MCF 10A (cell line): ENCODE measurements at regions not wholly inside any gene's neighbourhood (a gene's known extent, or its start where the extent isn't known, plus 50 kb on each side); places are given as distances from the start of the nearest gene placed in this dataset.

ENCODE experiments used
- BruUV-seq: library from RNA; stranded (reverse); fragments of 400-500 nt; replicated peaks from 2 replicates; lab custom pipeline; 2021; lab: Mats Ljungman, UMichigan
- CTCF ChIA-PET: fragments of 300-600 bp; sonication (Branson Sonifier 250); formaldehyde crosslinking; extraction: SDS; loops from one replicate; lab custom pipeline; 2021; ENCODE audit warnings: antibody characterized with exemption, inconsistent platforms; lab: Yijun Ruan, JAX
- POLR2A ChIA-PET: fragments of 300-600, 350-650 bp; sonication (Branson Sonifier 250); formaldehyde crosslinking; extraction: SDS; loops from one replicate; lab custom pipeline; 2020; ENCODE audit warnings: antibody characterized with exemption, inconsistent platforms; lab: Yijun Ruan, JAX
- DNase-seq: peaks from one replicate; pipeline ENCODE4 v3.0.0-alpha.2; 2018; ENCODE audit not compliant: unreplicated experiment
- H3K27ac Mint-ChIP-seq: one replicate; pipeline ENCODE4 v1.8.0; 2022; ENCODE audit warnings: mild to moderate bottlenecking, low read depth, mixed read lengths; ENCODE audit not compliant: unreplicated experiment
- H3K27me3 Mint-ChIP-seq: one replicate; pipeline ENCODE4 v1.8.0; 2022; ENCODE audit warnings: mixed read lengths; ENCODE audit not compliant: insufficient read depth, unreplicated experiment
- H3K36me3 Mint-ChIP-seq: one replicate; pipeline ENCODE4 v1.8.0; 2022; ENCODE audit warnings: mild to moderate bottlenecking, moderate library complexity, mixed read lengths; ENCODE audit not compliant: insufficient read depth, unreplicated experiment
- H3K4me1 Mint-ChIP-seq: one replicate; pipeline ENCODE4 v1.8.0; 2022; ENCODE audit warnings: mixed read lengths; ENCODE audit not compliant: insufficient read depth, unreplicated experiment
- H3K4me3 Mint-ChIP-seq: one replicate; pipeline ENCODE4 v1.8.0; 2022; ENCODE audit warnings: mild to moderate bottlenecking, moderate library complexity, mixed read lengths; ENCODE audit not compliant: unreplicated experiment
- H3K9me3 Mint-ChIP-seq: one replicate; pipeline ENCODE4 v1.8.0; 2022; ENCODE audit warnings: mixed read lengths; ENCODE audit not compliant: unreplicated experiment
- intact Hi-C: fragments of 100-400 bp; cut with micrococcal nuclease; formaldehyde crosslinking; loops from 2 replicates; pipeline ENCODE4 v1.14.1; 2022
- TF ChIP-seq, protein P1 (sequence below): fragments of 200-600 bp; IDR thresholded peaks from one replicate; pipeline ENCODE4 v1.8.0; 2022; ENCODE audit warnings: antibody characterized with exemption, mild to moderate bottlenecking; ENCODE audit not compliant: unreplicated experiment

DNA sequence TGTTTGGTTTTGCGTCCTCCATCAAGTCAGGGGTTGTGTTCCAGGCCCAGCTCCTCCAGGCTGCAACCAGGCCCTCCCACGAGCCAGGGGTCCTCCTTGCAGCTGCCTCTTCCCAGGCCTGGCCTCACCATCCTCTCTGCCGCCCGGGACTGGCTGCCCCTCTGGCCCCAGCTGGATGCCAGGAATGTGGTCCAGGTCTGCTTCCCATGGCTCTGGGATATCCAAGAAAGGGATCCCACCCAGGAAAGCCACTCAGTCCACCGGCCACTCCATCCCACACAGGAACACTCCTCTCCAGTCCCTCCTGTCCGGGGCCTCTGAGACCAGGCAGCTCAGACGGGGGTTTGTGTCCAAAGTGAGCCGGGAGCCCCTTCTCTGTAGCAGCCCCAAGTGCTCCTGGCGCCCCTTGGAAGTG, 336.4 kb downstream of the BRD1 start:
- Mint-ChIP-seq H3K4me1 (no peaks in the 10 kb centered on the region), H3K27me3 (no peaks in the 10 kb centered on the region), H3K9me3 (peaks cover 18% of the 10 kb centered on the region), H3K27ac (no peak overlapping the region), H3K4me3 (no peak overlapping the region), H3K36me3 (no peaks in the 10 kb centered on the region)
- intact Hi-C loops, result no loop called here
- ChIA-PET POLR2A (no interaction called here), CTCF (no interaction called here)
- TF ChIP-seq, protein P1, sequence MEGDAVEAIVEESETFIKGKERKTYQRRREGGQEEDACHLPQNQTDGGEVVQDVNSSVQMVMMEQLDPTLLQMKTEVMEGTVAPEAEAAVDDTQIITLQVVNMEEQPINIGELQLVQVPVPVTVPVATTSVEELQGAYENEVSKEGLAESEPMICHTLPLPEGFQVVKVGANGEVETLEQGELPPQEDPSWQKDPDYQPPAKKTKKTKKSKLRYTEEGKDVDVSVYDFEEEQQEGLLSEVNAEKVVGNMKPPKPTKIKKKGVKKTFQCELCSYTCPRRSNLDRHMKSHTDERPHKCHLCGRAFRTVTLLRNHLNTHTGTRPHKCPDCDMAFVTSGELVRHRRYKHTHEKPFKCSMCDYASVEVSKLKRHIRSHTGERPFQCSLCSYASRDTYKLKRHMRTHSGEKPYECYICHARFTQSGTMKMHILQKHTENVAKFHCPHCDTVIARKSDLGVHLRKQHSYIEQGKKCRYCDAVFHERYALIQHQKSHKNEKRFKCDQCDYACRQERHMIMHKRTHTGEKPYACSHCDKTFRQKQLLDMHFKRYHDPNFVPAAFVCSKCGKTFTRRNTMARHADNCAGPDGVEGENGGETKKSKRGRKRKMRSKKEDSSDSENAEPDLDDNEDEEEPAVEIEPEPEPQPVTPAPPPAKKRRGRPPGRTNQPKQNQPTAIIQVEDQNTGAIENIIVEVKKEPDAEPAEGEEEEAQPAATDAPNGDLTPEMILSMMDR, result no peak
- no TSS peak for BruUV-seq
- no peak for DNase-seq

DNA sequence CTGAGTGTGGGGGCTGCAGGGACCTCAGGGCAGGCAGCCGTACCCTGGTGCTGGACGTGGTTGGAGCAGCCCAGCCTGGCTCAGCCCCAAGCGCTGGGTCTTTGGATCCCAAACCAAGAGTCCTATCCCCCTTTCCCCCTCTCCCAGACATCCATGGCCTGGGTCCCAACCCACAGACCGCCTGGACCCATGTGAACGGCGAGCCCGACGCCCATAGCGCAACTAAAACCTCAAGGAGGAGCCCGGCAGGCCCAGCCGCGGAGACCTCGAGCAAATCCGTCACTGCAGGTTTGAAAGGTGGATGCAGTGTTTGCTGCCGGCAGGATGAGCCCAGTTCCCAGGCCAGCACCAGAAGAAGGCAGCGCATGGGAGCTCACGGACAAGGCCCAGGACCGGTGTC, 337.0 kb downstream of the BRD1 start:
- Mint-ChIP-seq H3K9me3 (peaks cover 18% of the 10 kb centered on the region), H3K4me3 (no peak overlapping the region), H3K27me3 (no peaks in the 10 kb centered on the region), H3K4me1 (no peaks in the 10 kb centered on the region), H3K27ac (no peak overlapping the region), H3K36me3 (no peaks in the 10 kb centered on the region)
- ChIA-PET CTCF (no interaction called here), POLR2A (no interaction called here)
- BruUV-seq, result no TSS peak
- no peak for DNase-seq
- TF ChIP-seq, protein P1, result no peak
- intact Hi-C loops, result no loop called here

DNA sequence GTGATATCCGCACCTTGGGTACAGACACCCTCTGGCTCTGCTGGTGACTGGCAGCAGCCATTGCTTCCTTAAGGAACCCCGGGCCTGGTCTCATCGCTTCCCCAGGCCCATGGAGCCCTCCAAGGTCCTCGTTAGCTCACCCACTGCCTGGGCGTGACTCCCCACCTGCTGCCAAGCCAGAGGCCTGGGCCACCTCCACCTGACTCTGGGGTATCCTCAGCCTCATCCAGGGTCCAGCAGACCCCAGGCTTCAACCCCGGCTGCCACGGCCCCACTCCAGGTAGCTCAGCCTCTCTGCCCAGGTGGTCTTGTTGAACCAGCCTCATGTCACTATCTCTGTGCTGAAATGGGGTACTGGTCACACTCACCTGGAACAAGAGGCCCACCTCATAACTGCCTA, 337.9 kb downstream of the BRD1 start:
- no peak for DNase-seq
- TF ChIP-seq, protein P1, result no peak
- peaks cover 10% of the 10 kb centered on the region for H3K9me3 Mint-ChIP-seq
- ChIA-PET CTCF (no interaction called here), POLR2A (no interaction called here)
- no TSS peak for BruUV-seq
- no peaks in the 10 kb centered on the region for H3K36me3 Mint-ChIP-seq
- H3K4me3 Mint-ChIP-seq, result no peak overlapping the region
- H3K27ac Mint-ChIP-seq, result no peak overlapping the region
- intact Hi-C loops, result no loop called here
- H3K4me1 Mint-ChIP-seq, result no peaks in the 10 kb centered on the region
- no peaks in the 10 kb centered on the region for H3K27me3 Mint-ChIP-seq

DNA sequence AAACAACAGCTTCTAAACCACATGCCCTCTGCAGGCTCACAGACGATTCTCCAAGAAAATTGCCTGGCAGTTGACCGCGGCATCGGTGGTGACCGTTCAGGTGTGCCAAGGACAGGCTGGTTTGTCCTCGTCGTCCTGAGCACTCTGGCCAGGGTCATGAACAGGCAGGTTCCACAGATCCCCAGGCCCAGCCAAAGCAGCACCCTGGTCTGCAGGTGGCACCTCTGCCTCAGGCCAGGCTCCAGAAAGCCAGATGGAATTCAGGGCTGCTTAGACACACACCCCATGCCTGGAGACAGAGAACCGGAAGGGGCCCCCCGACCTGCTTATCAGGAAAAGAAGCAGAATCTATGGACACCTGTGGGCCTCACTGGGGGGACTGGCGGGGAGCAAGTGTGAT, 338.7 kb downstream of the BRD1 start:
- Mint-ChIP-seq H3K36me3 (no peaks in the 10 kb centered on the region), H3K27me3 (no peaks in the 10 kb centered on the region), H3K9me3 (peaks cover 10% of the 10 kb centered on the region), H3K27ac (no peak overlapping the region), H3K4me1 (no peaks in the 10 kb centered on the region), H3K4me3 (no peak overlapping the region)
- POLR2A ChIA-PET, result no interaction called here
- CTCF ChIA-PET, result no interaction called here
- TF ChIP-seq, protein P1, result no peak
- no TSS peak for BruUV-seq
- intact Hi-C loops, result no loop called here
- DNase-seq, result no peak
